GM21576 (cell line): ENCODE measurements at regions not wholly inside any gene's neighbourhood (a gene's known extent, or its start where the extent isn't known, plus 50 kb on each side); places are given as distances from the start of the nearest gene placed in this dataset.

Source experiments
- ATAC-seq: cut with Tn5 transposase; IDR thresholded peaks from one replicate; pipeline ENCODE4 v1.9.1; 2021; ENCODE audit warnings: mild to moderate bottlenecking, moderate library complexity; ENCODE audit not compliant: unreplicated experiment

DNA sequence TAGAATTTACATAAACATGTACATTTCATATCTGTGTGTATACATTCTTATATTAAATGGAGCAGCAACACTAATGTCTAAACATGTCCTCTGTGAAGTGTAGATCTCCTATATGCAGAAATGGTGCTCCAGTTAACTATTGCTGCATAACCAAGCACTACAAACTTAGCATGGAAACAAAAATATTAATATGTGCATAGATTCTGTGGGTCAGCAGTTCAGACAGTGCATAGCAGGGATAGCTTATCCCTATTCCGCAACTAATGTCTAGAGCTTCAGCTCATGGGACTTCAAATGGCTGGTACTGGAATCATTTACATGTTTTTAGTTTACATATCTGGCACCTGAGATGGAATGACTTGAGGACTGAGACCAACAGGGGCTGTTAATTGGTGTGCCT is 652.1 kb downstream of the TLE4 start:
- ATAC-seq = no peak

- ATAC-seq = no peak
These were observed 650.9 kb downstream of the TLE4 start for GRCh38 chr9:80222466-80223169.

GRCh38 chr9:80218328-80218727 is 646.6 kb downstream of the TLE4 start:
- ATAC-seq = no peak

DNA sequence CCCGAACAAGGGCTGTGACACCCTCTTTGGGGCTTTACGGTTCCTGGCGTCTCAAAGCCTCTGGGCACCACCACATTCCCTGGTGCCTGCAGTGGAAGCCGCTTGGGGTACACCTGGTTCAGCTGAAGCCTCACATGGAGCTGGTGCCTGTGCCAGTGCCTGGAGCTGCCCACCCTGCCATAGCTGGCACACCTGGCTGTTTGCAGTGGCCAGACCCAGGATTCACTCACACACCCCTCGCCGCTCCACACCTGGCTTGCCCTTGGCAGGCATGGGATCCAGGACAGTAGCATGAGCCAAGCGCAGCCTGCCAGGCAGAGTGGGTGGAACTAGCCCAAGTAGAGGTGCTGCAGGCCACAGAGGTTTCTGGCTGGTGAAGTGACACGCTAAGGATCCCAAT is 641.8 kb downstream of the TLE4 start:
- ATAC-seq = no peak

GRCh38 chr9:80208696-80209095 is 636.9 kb downstream of the TLE4 start:
- ATAC-seq = no peak

DNA sequence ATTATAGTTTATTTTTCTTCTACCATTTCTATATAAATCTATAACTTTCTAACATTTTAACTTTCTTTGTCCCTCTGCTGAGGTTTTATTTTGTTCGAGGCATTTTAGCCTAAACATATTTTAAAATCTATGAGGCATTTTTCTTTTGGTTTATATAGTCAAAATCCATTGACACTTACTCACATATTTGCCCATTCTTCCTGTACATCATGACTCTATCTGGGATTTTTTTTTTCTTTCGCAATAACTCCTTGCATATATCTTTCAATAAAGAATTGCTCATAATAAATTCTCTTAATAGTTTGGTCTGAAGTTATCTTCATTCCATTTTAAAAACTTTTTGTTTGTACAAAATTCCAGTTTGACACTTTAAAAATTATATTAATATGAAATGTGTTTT is 632.3 kb downstream of the TLE4 start:
- no peak for ATAC-seq

DNA sequence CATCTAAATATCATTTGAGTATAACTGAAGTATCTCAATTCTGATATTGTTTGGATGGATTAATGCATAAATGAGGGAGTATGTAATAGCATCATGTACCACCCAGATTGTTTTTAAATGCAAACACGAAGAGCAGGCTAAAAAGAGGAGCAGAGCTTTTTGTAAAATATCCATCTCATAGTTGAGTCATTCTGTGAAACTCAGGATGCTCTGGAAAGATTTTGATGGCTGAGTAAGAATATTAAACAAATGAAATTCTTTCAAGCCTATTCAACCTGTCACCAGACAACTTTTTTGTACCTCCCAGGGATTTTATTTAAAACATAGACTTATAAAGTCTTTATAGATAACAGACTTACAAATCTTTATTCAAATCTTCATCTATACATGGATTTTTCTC is 625.9 kb downstream of the TLE4 start:
- no peak for ATAC-seq

GRCh38 chr9:80191108-80191507 is 619.3 kb downstream of the TLE4 start:
- no peak for ATAC-seq

DNA sequence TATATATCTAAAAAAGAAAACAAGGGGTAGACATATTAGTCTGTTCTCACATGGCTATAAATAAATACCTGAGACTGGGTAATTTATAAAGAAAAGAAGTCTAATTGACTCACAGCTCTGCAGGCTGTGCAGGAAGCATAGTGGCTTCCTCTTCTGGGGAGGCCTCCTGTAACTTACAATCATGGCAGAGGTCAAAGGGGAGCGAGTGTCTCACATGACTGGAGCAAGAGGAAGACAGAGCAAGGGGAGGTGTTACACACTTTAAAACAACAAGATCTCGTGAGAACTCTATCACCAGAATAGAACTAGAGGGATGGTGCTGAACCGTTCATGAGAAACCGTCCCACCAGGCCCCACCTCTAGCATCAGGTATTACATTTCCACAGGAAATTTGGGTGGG is 616.8 kb downstream of the TLE4 start:
- no peak for ATAC-seq

GRCh38 chr9:80185112-80185738 is 613.5 kb downstream of the TLE4 start:
- ATAC-seq = no peak

- no peak for ATAC-seq
These were observed 606.2 kb downstream of the TLE4 start for GRCh38 chr9:80177949-80178480.

DNA sequence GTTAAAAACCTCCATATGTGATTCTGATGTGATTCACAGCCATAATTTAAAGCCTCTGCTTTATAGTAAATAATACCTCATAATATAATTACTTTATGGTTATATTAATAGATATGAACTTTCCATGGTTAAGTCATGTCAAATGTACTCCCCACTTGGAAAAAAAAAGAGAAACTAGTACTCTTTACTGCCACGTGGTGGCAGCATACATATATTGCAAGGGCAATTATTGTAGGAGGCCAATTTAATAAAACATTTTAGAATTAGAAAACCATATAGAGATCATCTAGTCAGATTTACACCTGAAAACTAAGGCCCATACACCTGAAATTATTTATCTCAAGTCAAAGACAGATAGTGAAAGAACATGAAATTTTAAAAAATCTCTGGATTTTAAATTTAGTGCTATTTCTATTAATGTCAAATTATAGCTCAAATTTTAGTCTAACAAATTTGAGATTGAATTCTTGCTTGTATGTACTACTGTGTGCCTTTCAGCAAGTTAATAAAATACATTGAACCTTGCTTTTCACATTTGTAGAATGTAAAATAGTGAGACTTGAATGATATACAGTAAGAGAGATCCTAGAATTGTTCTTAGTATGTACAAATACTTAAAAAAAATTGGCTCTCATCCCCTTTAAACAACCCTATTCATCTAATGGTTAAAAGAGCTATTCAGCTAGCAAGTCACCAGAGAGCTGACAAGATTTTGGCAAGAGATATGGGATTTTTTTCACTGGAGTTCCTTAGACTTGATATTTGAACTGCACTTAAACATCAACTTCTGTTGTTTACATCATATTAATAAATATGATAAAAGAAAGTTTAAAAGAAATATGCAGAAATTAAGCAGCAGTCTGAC is 603.8 kb downstream of the TLE4 start:
- no peak for ATAC-seq

DNA sequence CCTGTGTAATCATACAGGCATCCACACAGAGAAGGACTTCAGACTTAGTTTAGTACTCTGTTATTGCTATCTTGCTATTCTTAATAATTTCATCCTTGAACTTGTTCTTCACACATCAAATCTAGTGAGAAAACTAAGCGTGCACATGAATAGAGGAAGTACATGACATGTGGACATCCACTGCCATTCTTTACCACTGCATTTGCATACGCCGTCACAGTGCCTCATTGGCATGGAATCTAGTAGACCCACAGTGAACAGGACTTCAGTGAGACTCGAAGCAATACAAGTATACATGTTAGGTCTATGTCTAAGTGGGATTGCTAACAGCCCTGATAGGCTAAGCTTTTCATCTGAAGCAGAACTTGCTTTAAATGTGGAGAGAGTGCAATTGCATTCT is 592.1 kb downstream of the TLE4 start:
- peak; percentile 75 for ATAC-seq

- ATAC-seq = no peak
These were observed 586.9 kb downstream of the TLE4 start for GRCh38 chr9:80158554-80159170.

GRCh38 chr9:80158131-80158530 is 586.4 kb downstream of the TLE4 start:
- no peak for ATAC-seq

GRCh38 chr9:80157561-80157983 is 585.8 kb downstream of the TLE4 start:
- no peak for ATAC-seq

GRCh38 chr9:80156756-80157472 is 585.1 kb downstream of the TLE4 start:
- peak; percentile 64 for ATAC-seq

DNA sequence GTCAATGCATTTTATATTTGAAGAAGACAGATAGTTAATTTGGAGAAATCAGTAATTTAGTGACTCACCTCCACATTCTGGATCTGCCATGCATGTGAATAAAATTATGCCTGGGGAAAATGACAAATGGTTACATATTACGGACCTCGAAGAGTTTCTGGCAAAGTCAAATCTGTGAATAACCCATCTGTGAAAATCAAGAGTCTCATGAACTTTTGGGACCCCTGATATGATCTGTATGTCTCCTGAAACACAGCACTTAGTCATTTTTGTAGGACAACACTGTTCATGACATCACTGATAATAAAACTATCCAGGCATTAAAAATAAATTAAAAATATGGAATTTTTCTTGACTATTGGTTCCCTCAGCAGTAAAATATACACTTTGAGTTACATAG is 584.5 kb downstream of the TLE4 start:
- ATAC-seq = no peak

DNA sequence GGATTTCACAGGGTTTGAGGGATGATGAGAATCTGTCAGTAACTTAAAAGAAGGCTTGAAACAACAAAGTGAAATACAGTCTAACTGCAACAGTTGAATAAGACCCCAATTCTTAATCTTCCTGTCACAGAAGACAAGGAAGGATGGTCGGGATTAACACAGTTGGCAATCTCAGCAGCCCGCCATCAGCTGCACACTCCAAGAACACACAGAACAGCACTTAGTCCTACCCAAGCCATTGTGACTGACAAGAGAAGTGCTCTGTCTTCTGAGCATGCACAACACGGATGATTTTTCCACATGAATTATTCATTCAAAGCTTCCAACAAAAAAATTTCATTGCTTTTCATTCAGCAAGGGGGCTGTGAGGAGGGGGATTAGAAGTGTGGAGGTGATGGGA is 576.1 kb downstream of the TLE4 start:
- no peak for ATAC-seq

GRCh38 chr9:80146466-80146865 is 574.7 kb downstream of the TLE4 start:
- no peak for ATAC-seq

- ATAC-seq = no peak
These were observed 573.1 kb downstream of the TLE4 start for GRCh38 chr9:80144856-80145255.
